Muscle of arm (tissue), 1 donor: ENCODE measurements at regions not wholly inside any gene's neighbourhood (a gene's known extent, or its start where the extent isn't known, plus 50 kb on each side); places are given as distances from the start of the nearest gene placed in this dataset.
A peak's percentile ranks its signal among the peaks of the same experiment; 100 is the strongest.
"Not testable (repeated sequence)": the region's sequence is repeated elsewhere in the genome, so short reads cannot be mapped to it uniquely, and the experiment has no call there.

Source experiments
- DNase-seq: peaks from one replicate; pipeline ENCODE4 v3.0.0-alpha.2; 2013

DNA sequence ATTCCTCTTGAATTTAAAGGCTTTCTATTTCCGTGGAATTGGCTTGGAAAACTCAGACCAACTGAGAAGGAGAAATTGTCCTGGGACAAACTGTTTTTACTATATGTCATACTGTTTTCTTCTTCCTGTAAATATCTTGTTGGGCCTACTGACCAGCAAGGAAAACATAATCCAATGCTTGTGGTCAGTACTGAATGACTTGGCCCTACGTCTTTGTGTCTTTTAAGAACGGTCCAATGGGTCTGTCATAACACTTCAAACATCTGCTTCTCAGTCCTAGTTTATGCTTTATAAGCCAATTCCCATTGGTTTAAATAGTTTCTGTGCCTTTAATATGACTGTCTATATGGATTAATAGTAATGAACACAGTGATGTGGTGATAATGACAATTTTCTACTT lies 248.5 kb upstream of the DDHD1 start:
- DNase-seq = no peak

DNA sequence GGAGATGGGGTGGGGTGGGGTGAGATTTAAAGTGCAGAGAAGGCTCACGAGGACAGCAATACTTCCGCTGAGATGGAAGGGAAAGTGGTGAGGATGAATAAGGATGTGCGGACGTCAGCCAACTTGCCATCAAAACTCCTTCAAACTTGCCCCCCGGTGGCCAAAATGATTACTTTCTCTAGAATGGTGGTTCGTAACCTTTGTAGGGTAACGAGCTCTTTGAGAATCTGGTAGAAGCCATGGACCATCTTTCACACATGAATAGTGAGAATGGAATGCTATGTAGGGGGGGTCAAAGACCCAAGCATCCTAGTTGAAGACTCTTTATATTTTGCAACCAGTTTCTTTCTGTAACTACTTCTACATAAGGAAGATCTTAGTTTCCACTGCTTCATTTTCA lies 245.9 kb upstream of the DDHD1 start:
- DNase-seq = no peak

DNA sequence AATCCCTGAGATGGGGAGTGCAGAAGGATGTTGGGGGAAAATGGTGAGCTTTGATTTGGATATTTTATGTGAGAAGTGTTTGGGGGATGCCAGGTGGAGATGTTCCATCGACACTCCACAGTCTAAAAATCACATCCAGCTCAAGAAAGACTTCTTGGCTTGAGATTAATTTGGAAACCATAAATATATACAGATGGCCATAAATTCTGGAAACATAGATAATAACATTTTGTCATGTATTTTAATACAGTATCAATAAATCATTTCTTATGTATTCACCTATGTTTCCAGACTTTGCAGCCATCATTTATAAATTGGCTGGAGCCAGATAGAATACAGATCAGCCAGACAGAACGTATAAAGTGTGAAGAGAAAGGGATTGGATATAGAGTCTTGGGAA lies 245.5 kb upstream of the DDHD1 start:
- DNase-seq = no peak

GRCh38 chr14:53395267-53395666 lies 242.1 kb upstream of the DDHD1 start:
- not testable (repeated sequence) for DNase-seq

GRCh38 chr14:53391631-53392285 lies 238.6 kb upstream of the DDHD1 start:
- DNase-seq = no peak

DNA sequence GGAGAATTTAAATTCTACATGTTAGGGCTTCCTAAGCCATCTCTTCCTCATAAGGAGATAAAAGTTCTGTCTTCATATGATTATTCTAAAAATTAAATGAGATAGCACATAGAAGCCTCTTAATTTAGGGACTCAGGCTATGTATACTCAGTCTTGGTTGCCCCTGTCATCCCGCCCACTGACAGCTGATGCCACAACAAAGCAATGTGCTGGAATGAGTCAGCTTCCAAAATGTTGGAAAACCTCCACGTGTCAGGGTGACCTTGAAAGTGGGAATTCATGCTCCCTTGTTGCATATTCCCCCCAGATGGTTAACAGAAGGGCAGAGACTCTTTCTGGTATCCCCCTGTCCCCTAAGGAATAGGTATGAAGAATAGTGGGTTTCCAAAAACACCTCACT lies 238.0 kb upstream of the DDHD1 start:
- DNase-seq = no peak

DNA sequence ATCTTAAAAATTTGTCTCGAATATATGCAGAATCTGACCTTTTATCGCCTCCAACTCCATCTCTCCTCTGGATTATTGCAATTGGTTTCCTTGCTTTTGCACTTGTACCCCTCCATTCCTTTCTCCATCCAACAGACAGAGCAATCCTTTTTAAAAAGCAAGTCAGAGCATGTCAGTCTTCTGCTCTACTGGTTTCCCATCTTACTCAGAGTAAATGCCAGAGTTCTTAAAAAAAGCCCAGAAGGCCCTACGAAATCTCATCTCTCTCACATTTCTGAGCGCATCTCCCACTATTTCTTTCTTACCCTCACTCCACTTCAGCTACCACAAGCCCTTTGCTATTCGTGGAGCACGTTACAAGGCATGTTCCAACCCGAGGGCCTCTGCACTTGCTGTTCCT lies 236.9 kb upstream of the DDHD1 start:
- no peak for DNase-seq

DNA sequence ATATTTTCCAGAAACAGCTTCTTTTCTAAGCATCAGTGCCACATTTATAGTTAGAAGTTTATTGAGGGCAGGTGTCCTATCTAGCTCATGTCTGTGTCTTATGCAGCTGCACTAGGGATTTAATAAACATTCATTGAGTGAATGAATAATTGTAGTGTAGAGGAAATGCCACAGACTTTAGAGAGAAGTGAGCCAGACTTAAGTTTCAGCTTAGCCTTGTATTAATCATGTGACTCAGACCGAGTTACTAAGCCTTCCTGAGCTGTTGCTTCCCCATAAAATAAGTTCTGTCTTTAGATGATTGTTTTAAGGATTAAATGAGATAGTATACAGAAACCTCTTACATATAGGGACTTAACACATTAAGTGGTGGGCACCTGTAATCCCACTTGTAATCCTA lies 236.1 kb upstream of the DDHD1 start:
- DNase-seq = no peak

DNA sequence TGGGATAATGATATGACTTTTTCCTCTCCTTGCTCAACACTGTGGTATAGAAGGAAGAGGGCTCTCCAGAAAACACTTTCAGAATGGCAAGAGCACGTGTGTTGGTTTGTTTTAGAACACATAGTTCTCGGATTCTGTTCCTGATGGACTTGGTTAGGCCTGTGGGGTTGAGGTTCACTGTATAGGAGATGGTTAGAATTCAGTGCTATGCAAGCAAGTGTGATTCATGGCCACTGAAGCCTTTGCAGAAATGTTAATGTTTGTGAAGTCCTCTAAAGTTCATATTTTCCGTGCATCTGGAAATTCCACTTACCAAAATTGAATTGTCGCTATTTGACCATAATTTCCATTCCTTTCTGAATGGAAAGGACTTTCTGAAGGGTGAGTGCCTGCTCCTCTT lies 233.2 kb upstream of the DDHD1 start:
- no peak for DNase-seq

DNA sequence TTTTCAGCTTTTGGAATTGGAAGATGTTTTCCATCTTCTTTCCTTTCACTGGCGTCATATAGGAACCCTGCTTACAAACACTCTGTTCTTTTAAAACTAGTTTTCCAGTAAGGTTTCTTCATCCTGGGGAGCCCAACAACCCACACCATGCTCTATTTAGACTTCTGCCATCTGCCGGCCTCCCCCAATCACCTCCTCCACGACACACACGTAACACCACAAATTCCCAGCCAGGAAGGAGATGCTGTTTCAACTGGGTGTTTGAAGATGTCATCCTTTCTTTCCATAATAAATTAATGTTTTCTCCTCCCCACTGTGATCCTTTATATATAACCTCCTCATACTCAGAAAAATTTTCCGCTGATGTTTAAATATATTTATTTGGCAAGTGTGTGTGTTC lies 231.4 kb upstream of the DDHD1 start:
- no peak for DNase-seq

GRCh38 chr14:53384073-53384472 lies 230.9 kb upstream of the DDHD1 start:
- no peak for DNase-seq

DNA sequence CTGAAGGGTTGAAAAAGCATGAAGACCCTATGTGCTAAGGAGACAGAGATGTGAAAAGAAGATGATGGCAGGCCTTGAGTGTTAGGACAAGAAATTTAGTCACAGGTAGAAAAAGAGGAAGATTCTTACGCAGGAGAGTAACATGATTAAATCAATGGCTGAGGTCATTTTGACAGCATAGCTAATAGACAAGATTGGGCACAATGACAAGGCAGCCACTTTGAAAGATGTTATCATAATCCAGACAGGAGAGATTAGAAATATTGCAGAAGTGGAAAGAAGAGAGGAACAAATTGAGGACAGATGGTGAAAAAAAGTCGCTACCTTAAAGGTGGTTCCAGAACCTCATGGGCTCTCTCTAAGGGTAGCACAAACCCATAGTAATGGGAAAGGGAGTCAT lies 228.8 kb upstream of the DDHD1 start:
- DNase-seq = no peak

DNA sequence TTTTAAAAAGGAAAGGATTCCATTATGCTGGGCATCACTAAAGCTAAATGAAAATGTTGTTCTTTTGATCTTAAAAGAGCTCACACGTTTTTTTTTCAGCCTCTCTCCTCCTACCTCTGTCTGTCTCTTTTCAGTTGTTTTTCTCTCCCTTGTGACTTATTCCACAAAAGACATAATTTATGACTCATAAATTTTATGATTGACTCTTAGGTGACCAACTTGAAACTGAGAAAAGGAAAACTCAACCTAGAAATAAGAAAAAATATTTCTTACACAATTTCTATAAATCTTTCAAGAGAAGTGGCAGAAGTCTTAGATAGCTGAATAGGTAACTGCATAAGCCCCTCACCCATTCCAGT lies 227.7 kb upstream of the DDHD1 start:
- no peak for DNase-seq

GRCh38 chr14:53380052-53380866 lies 227.1 kb upstream of the DDHD1 start:
- DNase-seq = no peak

- DNase-seq = no peak
Observed at GRCh38 chr14:53378142-53378541, 225.0 kb upstream of the DDHD1 start.

DNA sequence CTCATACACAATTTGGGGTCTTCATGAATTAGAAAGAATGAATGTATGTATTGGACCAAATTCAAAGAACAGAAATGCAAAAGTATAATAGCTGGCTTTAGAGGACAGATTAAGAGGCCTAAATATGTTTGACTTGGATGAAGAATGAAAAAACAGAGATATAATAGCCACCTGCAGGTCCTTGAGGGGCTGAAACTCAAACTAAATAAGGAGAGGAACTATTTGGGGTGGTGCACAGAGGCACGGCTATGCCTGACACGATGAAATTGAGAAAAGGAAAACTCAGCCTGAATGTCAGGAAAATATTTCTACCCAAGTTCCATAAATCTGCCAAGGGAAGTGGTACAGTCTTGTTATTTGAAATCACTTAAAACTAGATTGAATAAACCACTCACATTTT lies 222.9 kb upstream of the DDHD1 start:
- DNase-seq = no peak

DNA sequence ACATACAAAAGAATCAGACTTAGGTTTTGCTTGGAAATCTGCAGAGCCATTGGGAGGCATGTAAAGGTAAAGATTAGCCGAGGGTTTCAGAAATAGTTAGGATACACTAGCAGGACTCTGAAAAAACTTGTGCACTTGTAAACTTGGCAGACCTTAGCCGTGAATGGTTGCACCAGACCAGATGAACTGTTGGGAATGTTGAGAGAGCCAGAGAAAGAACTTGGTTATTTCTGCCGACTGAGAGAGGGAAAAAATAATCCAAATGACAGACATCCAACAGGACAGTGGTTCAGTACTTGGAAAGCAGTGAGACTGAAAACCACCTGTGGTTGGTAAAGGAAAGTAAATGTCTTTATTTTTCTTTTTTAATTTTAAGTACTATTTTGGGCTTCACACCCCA lies 222.5 kb upstream of the DDHD1 start:
- no peak for DNase-seq

- no peak for DNase-seq
Observed at GRCh38 chr14:53368711-53369201, 215.6 kb upstream of the DDHD1 start.

GRCh38 chr14:53368066-53368465 lies 214.9 kb upstream of the DDHD1 start:
- DNase-seq = peak; percentile 51

DNA sequence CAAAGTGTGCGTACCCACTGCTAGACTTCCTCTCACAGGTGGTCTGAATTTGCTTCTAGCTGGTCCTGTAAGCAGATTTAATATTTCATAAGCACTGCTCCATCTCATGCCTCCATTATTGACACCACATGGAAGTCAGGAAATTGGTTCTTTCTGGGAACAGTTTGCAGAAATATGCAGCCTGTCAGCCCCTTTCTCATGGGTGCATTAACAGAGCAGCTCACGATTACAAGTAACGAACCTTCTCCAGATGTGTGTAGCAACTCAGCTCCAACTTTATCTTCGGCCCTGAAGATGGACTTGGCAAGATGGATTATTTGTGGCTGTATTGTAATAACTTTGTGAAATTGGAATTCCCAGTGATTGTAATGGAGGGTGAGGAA lies 214.5 kb upstream of the DDHD1 start:
- DNase-seq = peak; percentile 82

DNA sequence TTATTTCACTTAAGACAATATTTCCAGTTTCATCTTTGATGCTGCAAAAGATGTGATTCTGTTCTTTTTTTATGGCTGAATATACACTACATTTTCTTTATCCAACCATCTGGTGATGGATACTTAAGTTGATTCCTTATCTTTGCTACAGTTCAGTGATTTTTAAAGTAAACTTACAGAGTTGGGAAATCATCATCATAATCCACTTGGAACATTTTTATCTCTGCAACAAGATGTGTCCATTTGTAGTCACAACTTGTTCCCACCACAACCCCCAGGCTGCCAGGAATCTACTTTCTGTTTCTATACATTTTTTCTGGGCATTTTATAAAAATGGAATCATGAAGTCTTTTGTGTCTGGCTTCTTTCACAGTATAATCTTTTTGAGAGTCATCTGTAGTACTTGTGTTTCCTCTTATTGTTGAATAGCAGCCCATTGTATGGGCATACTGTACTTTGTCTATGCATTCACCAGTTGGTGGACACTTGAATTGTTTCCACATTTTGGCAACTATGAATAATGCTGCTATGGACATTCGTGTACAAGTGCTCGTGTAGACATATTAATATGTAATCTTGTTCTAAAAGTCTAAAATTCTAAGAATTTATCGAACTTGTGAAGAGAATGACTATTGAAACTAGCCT lies 212.5 kb upstream of the DDHD1 start:
- no peak for DNase-seq

GRCh38 chr14:53362916-53363315 lies 209.8 kb upstream of the DDHD1 start:
- not testable (repeated sequence) for DNase-seq

DNA sequence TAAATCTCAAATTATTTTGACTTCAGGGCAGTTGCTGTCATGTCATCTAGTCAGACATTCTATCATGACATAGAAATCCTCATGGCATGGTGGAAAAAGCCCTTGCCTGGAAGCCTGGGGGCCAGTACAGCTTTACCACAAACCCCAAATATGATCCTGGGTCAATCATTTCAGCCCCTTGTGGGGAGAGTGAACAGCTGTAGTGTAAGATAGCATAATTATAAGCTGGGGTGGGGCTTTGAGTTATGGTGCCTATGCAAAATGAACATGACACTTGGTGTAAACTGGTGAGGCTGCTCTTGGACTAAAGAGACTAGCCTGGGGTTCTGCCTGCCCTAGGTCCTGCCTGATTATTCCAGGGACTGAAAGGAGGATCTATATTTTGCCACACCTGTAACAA lies 207.7 kb upstream of the DDHD1 start:
- DNase-seq = no peak
